Trophoblast cell (in vitro differentiated cells and primary cell): ENCODE measurements at regions not wholly inside any gene's neighbourhood (a gene's known extent, or its start where the extent isn't known, plus 50 kb on each side); places are given as distances from the start of the nearest gene placed in this dataset.

Experiments used
- DNase-seq, 2 donors: peaks; one replicate each; pipeline ENCODE4 v3.0.0-alpha.2; 2016
- H2AFZ ChIP-seq: 2 replicates; pipeline ENCODE4 v1.6.1; 2013; ENCODE audit warnings: low read length, moderate library complexity, mild to moderate bottlenecking; ENCODE audit not compliant: insufficient read depth, poor library complexity
- H2AK5ac ChIP-seq: 2 replicates; pipeline ENCODE4 v1.6.1; 2013; ENCODE audit warnings: mild to moderate bottlenecking, low read length
- H2BK120ac ChIP-seq: 2 replicates; pipeline ENCODE4 v1.6.1; 2013; ENCODE audit warnings: low read length, mild to moderate bottlenecking, moderate library complexity; ENCODE audit not compliant: insufficient read depth, poor library complexity
- H2BK12ac ChIP-seq: 2 replicates; pipeline ENCODE4 v1.6.1; 2013; ENCODE audit warnings: mild to moderate bottlenecking, low read length, moderate library complexity
- H2BK5ac ChIP-seq: 2 replicates; pipeline ENCODE4 v1.6.1; 2013; ENCODE audit warnings: low read length, low read depth, moderate library complexity, mild to moderate bottlenecking; ENCODE audit not compliant: poor library complexity
- H3K14ac ChIP-seq: 2 replicates; pipeline ENCODE4 v1.6.1; 2013; ENCODE audit warnings: mild to moderate bottlenecking, low read length
- H3K18ac ChIP-seq: 2 replicates; pipeline ENCODE4 v1.6.1; 2013; ENCODE audit warnings: mild to moderate bottlenecking, low read length
- H3K23ac ChIP-seq: 2 replicates; pipeline ENCODE4 v1.6.1; 2013; ENCODE audit warnings: low read length
- H3K27ac ChIP-seq: 2 replicates; pipeline ENCODE4 v1.5.1; 2013; ENCODE audit warnings: low read depth, mild to moderate bottlenecking, inconsistent platforms, low read length, moderate library complexity
- H3K27me3 ChIP-seq: 2 replicates; pipeline ENCODE4 v1.6.1; 2013; ENCODE audit warnings: inconsistent platforms, mild to moderate bottlenecking, low read length, moderate library complexity; ENCODE audit not compliant: insufficient read depth
- H3K36me3 ChIP-seq, 2 experiments: 1 replicate in 1 of 2; 2 replicates in 1 of 2; pipeline ENCODE4 v1.6.1; 2013; ENCODE audit warnings: low read length in 2 of 2, mild to moderate bottlenecking in 2 of 2, moderate library complexity in 1 of 2; ENCODE audit not compliant: insufficient read depth in 2 of 2, control insufficient read depth in 1 of 2
- H3K4ac ChIP-seq: 2 replicates; pipeline ENCODE4 v1.6.1; 2013; ENCODE audit warnings: low read depth, mild to moderate bottlenecking, low read length, moderate library complexity
- H3K4me1 ChIP-seq, 2 experiments: 1 replicate in 1 of 2; 2 replicates in 1 of 2; pipeline ENCODE4 v1.6.1; 2013; ENCODE audit warnings: low read length in 2 of 2, mild to moderate bottlenecking in 2 of 2, moderate library complexity in 1 of 2; ENCODE audit not compliant: insufficient read depth in 2 of 2, control insufficient read depth in 1 of 2
- H3K4me2 ChIP-seq: 2 replicates; pipeline ENCODE4 v1.6.1; 2013; ENCODE audit warnings: inconsistent platforms, mild to moderate bottlenecking, low read length, moderate library complexity
- H3K4me3 ChIP-seq: 2 replicates; pipeline ENCODE4 v1.5.1; 2013; ENCODE audit warnings: mild to moderate bottlenecking, low read depth, low read length, inconsistent platforms
- H3K79me1 ChIP-seq: one replicate; pipeline ENCODE4 v1.6.1; 2013; ENCODE audit warnings: low read length
- H3K79me2 ChIP-seq: 2 replicates; pipeline ENCODE4 v1.6.1; 2013; ENCODE audit warnings: low read length, mild to moderate bottlenecking; ENCODE audit not compliant: control insufficient read depth, insufficient read depth, poor library complexity
- H3K9ac ChIP-seq: 2 replicates; pipeline ENCODE4 v1.6.1; 2013; ENCODE audit warnings: mild to moderate bottlenecking, low read length
- H3K9me3 ChIP-seq: 2 replicates; pipeline ENCODE4 v1.6.1; 2013; ENCODE audit warnings: low read depth, mild to moderate bottlenecking, control low read depth, inconsistent platforms, low read length; ENCODE audit not compliant: insufficient read depth
- H4K12ac ChIP-seq: 2 replicates; pipeline ENCODE4 v1.6.1; 2013; ENCODE audit warnings: low read depth, mild to moderate bottlenecking, low read length, moderate library complexity
- H4K8ac ChIP-seq: 2 replicates; pipeline ENCODE4 v1.6.1; 2013; ENCODE audit warnings: low read depth, mild to moderate bottlenecking, low read length, moderate library complexity
- H4K91ac ChIP-seq: one replicate; pipeline ENCODE4 v1.6.1; 2013; ENCODE audit warnings: low read depth, mild to moderate bottlenecking, low read length, moderate library complexity
- WGBS: extraction: QIAGEN DNeasy Blood & Tissue Kit; methylation state at CpG from one replicate; pipeline ENCODE4 v1.1.7; 2013; ENCODE audit warnings: missing lambda C conversion rate; ENCODE audit not compliant: insufficient read length, insufficient coverage; ENCODE audit errors: extremely low coverage; 5-methylcytosine and 5-hydroxymethylcytosine counted together

- Histone ChIP-seq H4K91ac (no peak overlapping the region), H4K8ac (no peak overlapping the region), H3K27ac (no peak overlapping the region), H2BK120ac (no peak overlapping the region), H4K12ac (no peak overlapping the region), H3K18ac (no peak overlapping the region), H3K9me3 (no peaks in the 10 kb centered on the region), H3K4me1 (no peaks in the 10 kb centered on the region), H3K4me2 (no peak overlapping the region), H3K4me3 (no peak overlapping the region), H2AFZ (no peak overlapping the region), H2BK5ac (no peak overlapping the region), H3K23ac (no peak overlapping the region), H3K14ac (no peak overlapping the region), H2BK12ac (no peak overlapping the region), H3K79me2 (no peaks in the 10 kb centered on the region), H2AK5ac (no peak overlapping the region), H3K27me3 (no peaks in the 10 kb centered on the region), H3K36me3 (no peaks in the 10 kb centered on the region), H3K4ac (no peak overlapping the region), H3K9ac (no peak overlapping the region), H3K79me1 (no peaks in the 10 kb centered on the region)
- no CpG with 5 or more reads among the region's 4 CpGs for WGBS
- DNase-seq, result no peak
Measured at GRCh38 chr4:31645236-31645635, 925.1 kb downstream of the PCDH7 start.

- no peak overlapping the region for H3K14ac ChIP-seq
- no peak overlapping the region for H3K27ac ChIP-seq
- H4K12ac ChIP-seq, result no peak overlapping the region
- H4K8ac ChIP-seq, result no peak overlapping the region
- WGBS, result no CpG with 5 or more reads among the region's 1 CpG
- H2BK120ac ChIP-seq, result no peak overlapping the region
- DNase-seq, result no peak
- H3K4me2 ChIP-seq, result no peak overlapping the region
- no peaks in the 10 kb centered on the region for H3K4me1 ChIP-seq
- no peak overlapping the region for H2AK5ac ChIP-seq
- H3K79me1 ChIP-seq, result no peaks in the 10 kb centered on the region
- H3K23ac ChIP-seq, result no peak overlapping the region
- H3K18ac ChIP-seq, result no peak overlapping the region
- H2BK12ac ChIP-seq, result no peak overlapping the region
- H3K4me3 ChIP-seq, result no peak overlapping the region
- H3K9ac ChIP-seq, result no peak overlapping the region
- no peaks in the 10 kb centered on the region for H3K79me2 ChIP-seq
- H2AFZ ChIP-seq, result no peak overlapping the region
- H3K9me3 ChIP-seq, result no peaks in the 10 kb centered on the region
- H3K4ac ChIP-seq, result no peak overlapping the region
- H4K91ac ChIP-seq, result no peak overlapping the region
- no peak overlapping the region for H2BK5ac ChIP-seq
- H3K36me3 ChIP-seq, result no peaks in the 10 kb centered on the region
- H3K27me3 ChIP-seq, result no peaks in the 10 kb centered on the region
Measured at GRCh38 chr4:31647786-31648185, 927.6 kb downstream of the PCDH7 start.

GRCh38 chr4:31649878-31650277 is 929.7 kb downstream of the PCDH7 start:
- Histone ChIP-seq H3K4me2 (no peak overlapping the region), H3K4ac (no peak overlapping the region), H3K79me2 (no peaks in the 10 kb centered on the region), H3K14ac (no peak overlapping the region), H3K4me1 (no peaks in the 10 kb centered on the region), H3K27me3 (no peaks in the 10 kb centered on the region), H3K27ac (no peak overlapping the region), H3K9ac (no peak overlapping the region), H3K23ac (no peak overlapping the region), H2AFZ (no peak overlapping the region), H3K18ac (no peak overlapping the region), H2BK5ac (no peak overlapping the region), H3K4me3 (no peak overlapping the region), H2BK120ac (no peak overlapping the region), H2BK12ac (no peak overlapping the region), H3K9me3 (no peaks in the 10 kb centered on the region), H4K8ac (no peak overlapping the region), H4K12ac (no peak overlapping the region), H3K79me1 (no peaks in the 10 kb centered on the region), H4K91ac (no peak overlapping the region), H3K36me3 (no peaks in the 10 kb centered on the region), H2AK5ac (no peak overlapping the region)
- no CpG with 5 or more reads among the region's 1 CpG for WGBS
- no peak for DNase-seq

DNA sequence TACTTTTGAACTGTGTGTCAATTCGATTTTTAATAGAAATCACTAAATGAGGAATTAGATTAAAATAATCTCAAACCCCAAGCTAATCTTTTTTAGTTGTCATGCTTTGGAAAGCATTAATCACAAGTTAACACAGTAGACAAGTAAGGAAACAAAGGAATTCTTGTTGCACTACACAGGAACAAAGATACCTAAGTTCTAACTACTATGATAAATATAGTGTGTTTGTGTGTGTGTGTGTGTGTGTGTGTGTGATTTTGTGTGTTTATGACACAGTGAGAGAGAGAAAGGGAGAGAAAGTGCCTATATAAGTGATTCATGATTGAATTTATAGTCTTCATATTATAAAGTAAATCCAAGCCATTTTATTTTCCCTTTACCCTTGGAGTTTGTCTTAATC is 931.4 kb downstream of the PCDH7 start:
- Histone ChIP-seq H4K8ac (no peak overlapping the region), H3K23ac (no peak overlapping the region), H4K91ac (no peak overlapping the region), H3K4me1 (no peaks in the 10 kb centered on the region), H2AK5ac (no peak overlapping the region), H3K9me3 (no peaks in the 10 kb centered on the region), H3K27me3 (no peaks in the 10 kb centered on the region), H2AFZ (no peak overlapping the region), H2BK120ac (no peak overlapping the region), H3K9ac (no peak overlapping the region), H3K4me2 (no peak overlapping the region), H3K18ac (no peak overlapping the region), H3K79me2 (no peaks in the 10 kb centered on the region), H2BK5ac (no peak overlapping the region), H3K4ac (no peak overlapping the region), H3K14ac (no peak overlapping the region), H3K36me3 (no peaks in the 10 kb centered on the region), H4K12ac (no peak overlapping the region), H3K79me1 (no peaks in the 10 kb centered on the region), H3K4me3 (no peak overlapping the region), H2BK12ac (no peak overlapping the region), H3K27ac (no peak overlapping the region)
- no CpG with 5 or more reads among the region's 1 CpG for WGBS
- DNase-seq, result no peak

DNA sequence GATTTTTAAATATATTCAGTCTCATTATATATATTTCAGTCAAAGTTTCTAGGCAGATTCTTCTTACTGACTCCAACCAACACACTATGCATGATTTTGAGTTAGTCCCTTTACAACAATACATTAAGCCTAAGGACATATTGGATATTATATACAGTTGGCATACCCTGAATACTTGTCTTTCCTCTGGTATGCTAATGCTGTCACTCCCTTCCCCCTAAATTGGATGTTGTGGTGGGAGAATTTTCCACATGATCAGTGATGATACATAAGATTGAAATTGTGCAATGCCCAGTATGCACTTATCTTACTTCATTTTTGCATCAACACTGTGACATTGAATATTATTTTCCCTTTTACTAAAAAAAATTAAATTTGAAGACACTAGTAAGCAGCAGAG is 935.2 kb downstream of the PCDH7 start:
- H3K14ac ChIP-seq, result no peak overlapping the region

More for the DNA sequence above, 935.2 kb downstream of the PCDH7 start:
- Histone ChIP-seq H3K4me3 (no peak overlapping the region), H3K79me1 (no peaks in the 10 kb centered on the region), H4K12ac (no peak overlapping the region), H3K23ac (no peak overlapping the region), H3K18ac (no peak overlapping the region), H3K9me3 (no peaks in the 10 kb centered on the region), H2BK12ac (no peak overlapping the region), H3K27ac (no peak overlapping the region), H3K79me2 (no peaks in the 10 kb centered on the region), H3K27me3 (no peaks in the 10 kb centered on the region), H3K4ac (no peak overlapping the region), H3K36me3 (no peaks in the 10 kb centered on the region), H3K9ac (no peak overlapping the region), H4K8ac (no peak overlapping the region), H3K4me1 (no peaks in the 10 kb centered on the region), H4K91ac (no peak overlapping the region), H2BK120ac (no peak overlapping the region), H2AK5ac (no peak overlapping the region), H3K4me2 (no peak overlapping the region), H2BK5ac (no peak overlapping the region), H2AFZ (no peak overlapping the region)
- DNase-seq, result no peak
